HepG2 (cell line): ENCODE measurements at regions not wholly inside any gene's neighbourhood (a gene's known extent, or its start where the extent isn't known, plus 50 kb on each side); places are given as distances from the start of the nearest gene placed in this dataset.

ENCODE experiments used
- BCL6 ChIP-seq: IDR thresholded peaks from 2 replicates; pipeline ENCODE4 v1.6.1; 2016; ENCODE audit warnings: missing genetic modification reagents, missing compliant biosample characterization
- CTCF ChIP-seq: sonication (generic); formaldehyde crosslinking; IDR thresholded peaks from 2 replicates; pipeline ENCODE4 v1.5.0; 2020; ENCODE audit warnings: mild to moderate bottlenecking, missing genetic modification reagents, moderate library complexity
- HOXA5 ChIP-seq: sonication (generic); formaldehyde crosslinking; IDR thresholded peaks from 2 replicates; pipeline ENCODE4 v1.4.0; 2020; ENCODE audit warnings: missing genetic modification reagents
- KAT7 ChIP-seq: IDR thresholded peaks from 2 replicates; pipeline ENCODE4 v1.6.1; 2018; ENCODE audit warnings: borderline replicate concordance, missing compliant biosample characterization
- KDM5A ChIP-seq: fragments of 200-600 bp; sonication (generic); IDR thresholded peaks from 2 replicates; pipeline ENCODE4 v1.7.0; 2018; ENCODE audit warnings: antibody characterized with exemption, mild to moderate bottlenecking, low read length, borderline replicate concordance
- MAFK ChIP-seq, 2 experiments: IDR thresholded peaks in 1 of 2; conservative IDR thresholded peaks in 1 of 2; 2 replicates each; pipeline ENCODE4 v1.6.1; 2011; ENCODE audit warnings: improper control_type of control experiment in 2 of 2, low read length in 2 of 2
- POLR2AphosphoS5 ChIP-seq: IDR thresholded peaks from 2 replicates; pipeline ENCODE4 v1.6.1; 2012; ENCODE audit warnings: low read depth, low read length
- ZNF512 ChIP-seq: sonication (generic); formaldehyde crosslinking; IDR thresholded peaks from 2 replicates; pipeline ENCODE4 v1.4.0; 2020; ENCODE audit warnings: mild to moderate bottlenecking, missing genetic modification reagents
- ZSCAN20 ChIP-seq: sonication (generic); formaldehyde crosslinking; IDR thresholded peaks from 2 replicates; pipeline ENCODE4 v1.4.0; 2020; ENCODE audit warnings: missing genetic modification reagents, mild to moderate bottlenecking, borderline replicate concordance

GRCh38 chr20:57070296-57070695 is 196.1 kb downstream of the BMP7 start:
- TF ChIP-seq CTCF (CRISPR knock-in tag), result no peak
- no peak for TF ChIP-seq MAFK (conservative IDR thresholded peaks at IDR 0.05 in 1 of 2, IDR thresholded peaks at IDR 0.05 in 1 of 2; ENCODE audit: low read length in 2 of 2)
- TF ChIP-seq POLR2AphosphoS5, result no peak
- no peak for TF ChIP-seq ZNF512 (CRISPR knock-in tag)
- no peak for TF ChIP-seq ZSCAN20 (CRISPR knock-in tag)
- TF ChIP-seq KAT7 (CRISPR knock-in tag), result no peak
- TF ChIP-seq HOXA5 (CRISPR knock-in tag), result no peak
- TF ChIP-seq KDM5A, result no peak
- no peak for TF ChIP-seq BCL6 (CRISPR knock-in tag)
